SK-N-SH treated with all-trans-retinoic acid at 6 μM for 48 hours (cell line): ENCODE measurements at regions not wholly inside any gene's neighbourhood (a gene's known extent, or its start where the extent isn't known, plus 50 kb on each side); places are given as distances from the start of the nearest gene placed in this dataset.

ENCODE experiments used
- ATAC-seq: fragments of 200-7000 bp; cut with Tn5 transposase; 3 replicates; pipeline ENCODE4 v1.9.1; 2020; ENCODE audit warnings: mild to moderate bottlenecking, moderate library complexity
- ARNTL ChIP-seq: fragments of 450-650 bp; formaldehyde crosslinking; IDR thresholded peaks from 2 replicates; pipeline ENCODE4 v1.5.0; 2020; ENCODE audit warnings: low read depth, mild to moderate bottlenecking, moderate library complexity, borderline replicate concordance
- BACH2 ChIP-seq: fragments of 250-450 bp; sonication (Bioruptor Pico); IDR thresholded peaks from 2 replicates; pipeline ENCODE4 v1.9.0; 2021; ENCODE audit warnings: mild to moderate bottlenecking, borderline replicate concordance
- CSDC2 ChIP-seq: fragments of 250-450 bp; sonication (Bioruptor Pico); IDR thresholded peaks from 2 replicates; pipeline ENCODE4 v1.5.0; 2020; ENCODE audit warnings: mild to moderate bottlenecking, moderate library complexity
- ESRRG ChIP-seq: fragments of 250-450 bp; sonication (Bioruptor Pico); IDR thresholded peaks from 2 replicates; pipeline ENCODE4 v1.6.1; 2021; ENCODE audit warnings: mild to moderate bottlenecking
- GLIS3 ChIP-seq: fragments of 250-450 bp; sonication (Bioruptor Pico); IDR thresholded peaks from 2 replicates; pipeline ENCODE4 v1.5.0; 2020; ENCODE audit warnings: mild to moderate bottlenecking, moderate library complexity
- ISL1 ChIP-seq: fragments of 250-450 bp; sonication (Bioruptor Pico); IDR thresholded peaks from 2 replicates; pipeline ENCODE4 v2.1.2; 2022; ENCODE audit warnings: mild to moderate bottlenecking, moderate library complexity
- OSR1 ChIP-seq: fragments of 250-450 bp; sonication (Bioruptor Pico); IDR thresholded peaks from 2 replicates; pipeline ENCODE4 v1.8.0; 2022; ENCODE audit warnings: moderate library complexity, mild to moderate bottlenecking, inconsistent platforms
- PPARA ChIP-seq: fragments of 250-450 bp; sonication (Bioruptor Pico); IDR thresholded peaks from 2 replicates; pipeline ENCODE4 v1.5.0; 2020; ENCODE audit warnings: mild to moderate bottlenecking, borderline replicate concordance
- RARB ChIP-seq: fragments of 250-450 bp; sonication (Bioruptor Pico); IDR thresholded peaks from 2 replicates; pipeline ENCODE4 v1.8.0; 2021; ENCODE audit warnings: mild to moderate bottlenecking, moderate library complexity
- SNAI2 ChIP-seq: fragments of 250-450 bp; sonication (Bioruptor Pico); IDR thresholded peaks from 2 replicates; pipeline ENCODE4 v1.5.0; 2020; ENCODE audit warnings: mild to moderate bottlenecking, moderate library complexity
- TOX ChIP-seq: fragments of 250-450 bp; sonication (Bioruptor Pico); IDR thresholded peaks from 2 replicates; pipeline ENCODE4 v1.8.0; 2021; ENCODE audit warnings: mild to moderate bottlenecking, moderate library complexity, borderline replicate concordance
- ZC3H10 ChIP-seq: fragments of 250-450 bp; sonication (Bioruptor Pico); IDR thresholded peaks from 2 replicates; pipeline ENCODE4 v1.5.1; 2021; ENCODE audit warnings: mild to moderate bottlenecking, moderate library complexity
- ZFP3 ChIP-seq: fragments of 250-450 bp; sonication (Bioruptor Pico); IDR thresholded peaks from 2 replicates; pipeline ENCODE4 v1.5.0; 2020; ENCODE audit warnings: mild to moderate bottlenecking, moderate library complexity
- ZFP30 ChIP-seq: fragments of 450-650 bp; formaldehyde crosslinking; IDR thresholded peaks from 2 replicates; pipeline ENCODE4 v1.5.0; 2022; ENCODE audit warnings: mild to moderate bottlenecking, moderate library complexity
- ZNF565 ChIP-seq: fragments of 450-650 bp; formaldehyde crosslinking; conservative IDR thresholded peaks from 2 replicates; pipeline ENCODE4 v1.5.0; 2020; ENCODE audit warnings: low read depth, mild to moderate bottlenecking, moderate library complexity
- ZNF8 ChIP-seq: fragments of 450-650 bp; formaldehyde crosslinking; IDR thresholded peaks from 2 replicates; pipeline ENCODE4 v1.5.0; 2020; ENCODE audit warnings: mild to moderate bottlenecking, moderate library complexity
- TF ChIP-seq, protein P1 (sequence below): fragments of 250-450 bp; sonication (Bioruptor Pico); IDR thresholded peaks from 2 replicates; pipeline ENCODE4 v1.5.1; 2020; ENCODE audit warnings: low read depth, mild to moderate bottlenecking, moderate library complexity
- TF ChIP-seq, protein P2 (sequence below): fragments of 250-450 bp; sonication (Bioruptor Pico); IDR thresholded peaks from 2 replicates; pipeline ENCODE4 v1.5.0; 2020; ENCODE audit warnings: mild to moderate bottlenecking, moderate library complexity
- TF ChIP-seq, protein P3 (sequence below): fragments of 250-450 bp; sonication (Bioruptor Pico); IDR thresholded peaks from 2 replicates; pipeline ENCODE4 v1.5.1; 2021; ENCODE audit warnings: mild to moderate bottlenecking, moderate library complexity
- TF ChIP-seq, protein P4 (sequence below): fragments of 250-450 bp; sonication (Bioruptor Pico); IDR thresholded peaks from 2 replicates; pipeline ENCODE4 v1.8.0; 2020; ENCODE audit warnings: mild to moderate bottlenecking, moderate library complexity, borderline replicate concordance
- TF ChIP-seq, protein P5 (sequence below): fragments of 250-450 bp; sonication (Bioruptor Pico); IDR thresholded peaks from 2 replicates; pipeline ENCODE4 v1.8.0; 2021; ENCODE audit warnings: low read depth, mild to moderate bottlenecking, moderate library complexity, borderline replicate concordance

DNA sequence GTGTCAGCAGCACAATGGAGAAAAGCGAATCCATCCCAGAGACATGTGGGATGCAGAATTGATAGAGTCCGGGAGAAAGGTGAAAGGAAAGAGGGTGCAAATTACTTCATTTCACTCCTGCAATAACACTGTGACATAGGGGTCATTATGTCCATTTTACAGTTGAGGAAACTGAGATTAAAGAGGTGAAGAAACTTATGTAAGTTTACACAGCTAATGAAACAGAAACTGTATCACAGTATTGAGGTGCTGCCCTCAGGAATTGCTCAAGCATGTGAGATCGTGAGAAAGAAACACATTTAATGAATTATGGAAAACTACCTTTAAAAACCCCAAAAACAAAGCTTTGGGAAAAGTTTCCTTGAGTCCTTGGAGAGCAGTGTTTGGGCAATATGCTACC is 103.6 kb upstream of the PFN2 start:
- no peak for TF ChIP-seq ZFP3
- TF ChIP-seq OSR1 (CRISPR knock-in tag), result no peak
- no peak for TF ChIP-seq BACH2 (CRISPR knock-in tag)
- TF ChIP-seq TOX (CRISPR knock-in tag), result no peak
- no peak for TF ChIP-seq ZC3H10 (CRISPR knock-in tag)
- TF ChIP-seq, protein P1, sequence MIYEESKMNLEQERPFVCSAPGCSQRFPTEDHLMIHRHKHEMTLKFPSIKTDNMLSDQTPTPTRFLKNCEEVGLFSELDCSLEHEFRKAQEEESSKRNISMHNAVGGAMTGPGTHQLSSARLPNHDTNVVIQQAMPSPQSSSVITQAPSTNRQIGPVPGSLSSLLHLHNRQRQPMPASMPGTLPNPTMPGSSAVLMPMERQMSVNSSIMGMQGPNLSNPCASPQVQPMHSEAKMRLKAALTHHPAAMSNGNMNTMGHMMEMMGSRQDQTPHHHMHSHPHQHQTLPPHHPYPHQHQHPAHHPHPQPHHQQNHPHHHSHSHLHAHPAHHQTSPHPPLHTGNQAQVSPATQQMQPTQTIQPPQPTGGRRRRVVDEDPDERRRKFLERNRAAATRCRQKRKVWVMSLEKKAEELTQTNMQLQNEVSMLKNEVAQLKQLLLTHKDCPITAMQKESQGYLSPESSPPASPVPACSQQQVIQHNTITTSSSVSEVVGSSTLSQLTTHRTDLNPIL (CRISPR knock-in tag), result no peak
- no peak for TF ChIP-seq GLIS3 (CRISPR knock-in tag)
- no peak for TF ChIP-seq SNAI2 (CRISPR knock-in tag)
- no peak for ATAC-seq

DNA sequence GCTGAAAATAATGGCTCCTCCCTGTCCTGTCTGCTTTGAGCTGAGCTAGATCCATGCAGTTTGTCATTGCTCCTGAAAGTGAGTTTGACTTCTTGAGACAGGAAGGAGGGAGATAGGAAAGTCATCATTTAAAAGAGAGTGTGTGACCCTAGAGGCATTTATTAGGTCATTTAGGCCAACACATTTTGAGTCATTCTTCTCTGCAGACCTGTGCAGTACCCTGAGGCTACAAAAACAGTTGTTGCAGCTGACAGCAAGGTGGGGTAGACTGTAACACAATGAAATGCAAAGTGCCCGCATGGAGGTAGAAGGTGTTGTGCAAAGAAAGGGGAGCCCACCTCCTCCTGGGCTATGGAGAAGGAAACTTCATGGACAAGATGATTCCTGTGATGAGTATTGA is 102.8 kb upstream of the PFN2 start:
- no peak for ATAC-seq

DNA sequence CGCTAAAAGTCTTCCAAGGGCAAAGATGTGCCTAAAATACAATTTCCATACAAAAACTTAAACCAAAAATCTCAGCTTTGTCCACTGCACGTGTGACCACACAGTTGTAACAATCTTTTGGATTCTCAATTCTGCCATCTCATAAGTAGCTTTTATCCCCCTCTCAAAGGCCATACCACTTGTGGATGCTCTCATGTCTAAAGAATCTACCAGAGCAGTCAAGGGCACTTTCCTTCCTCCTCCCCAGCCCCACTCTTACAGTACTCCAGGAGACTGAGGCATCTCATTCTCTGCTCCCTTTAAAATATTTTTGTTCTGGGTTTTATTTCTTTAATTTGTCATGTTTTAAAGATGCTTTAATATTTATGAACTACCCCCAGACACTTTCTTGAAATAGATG is 102.3 kb upstream of the PFN2 start:
- peak; percentile 71 for ATAC-seq
- TF ChIP-seq, protein P2, sequence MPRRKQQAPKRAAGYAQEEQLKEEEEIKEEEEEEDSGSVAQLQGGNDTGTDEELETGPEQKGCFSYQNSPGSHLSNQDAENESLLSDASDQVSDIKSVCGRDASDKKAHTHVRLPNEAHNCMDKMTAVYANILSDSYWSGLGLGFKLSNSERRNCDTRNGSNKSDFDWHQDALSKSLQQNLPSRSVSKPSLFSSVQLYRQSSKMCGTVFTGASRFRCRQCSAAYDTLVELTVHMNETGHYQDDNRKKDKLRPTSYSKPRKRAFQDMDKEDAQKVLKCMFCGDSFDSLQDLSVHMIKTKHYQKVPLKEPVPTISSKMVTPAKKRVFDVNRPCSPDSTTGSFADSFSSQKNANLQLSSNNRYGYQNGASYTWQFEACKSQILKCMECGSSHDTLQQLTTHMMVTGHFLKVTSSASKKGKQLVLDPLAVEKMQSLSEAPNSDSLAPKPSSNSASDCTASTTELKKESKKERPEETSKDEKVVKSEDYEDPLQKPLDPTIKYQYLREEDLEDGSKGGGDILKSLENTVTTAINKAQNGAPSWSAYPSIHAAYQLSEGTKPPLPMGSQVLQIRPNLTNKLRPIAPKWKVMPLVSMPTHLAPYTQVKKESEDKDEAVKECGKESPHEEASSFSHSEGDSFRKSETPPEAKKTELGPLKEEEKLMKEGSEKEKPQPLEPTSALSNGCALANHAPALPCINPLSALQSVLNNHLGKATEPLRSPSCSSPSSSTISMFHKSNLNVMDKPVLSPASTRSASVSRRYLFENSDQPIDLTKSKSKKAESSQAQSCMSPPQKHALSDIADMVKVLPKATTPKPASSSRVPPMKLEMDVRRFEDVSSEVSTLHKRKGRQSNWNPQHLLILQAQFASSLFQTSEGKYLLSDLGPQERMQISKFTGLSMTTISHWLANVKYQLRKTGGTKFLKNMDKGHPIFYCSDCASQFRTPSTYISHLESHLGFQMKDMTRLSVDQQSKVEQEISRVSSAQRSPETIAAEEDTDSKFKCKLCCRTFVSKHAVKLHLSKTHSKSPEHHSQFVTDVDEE (CRISPR knock-in tag), result no peak
- TF ChIP-seq PPARA (CRISPR knock-in tag) (no peak), BACH2 (CRISPR knock-in tag) (no peak), ARNTL (no peak), ZC3H10 (CRISPR knock-in tag) (no peak), SNAI2 (CRISPR knock-in tag) (no peak), TOX (CRISPR knock-in tag) (no peak), ESRRG (no peak), CSDC2 (CRISPR knock-in tag) (no peak), GLIS3 (CRISPR knock-in tag) (no peak)
- TF ChIP-seq, protein P3, sequence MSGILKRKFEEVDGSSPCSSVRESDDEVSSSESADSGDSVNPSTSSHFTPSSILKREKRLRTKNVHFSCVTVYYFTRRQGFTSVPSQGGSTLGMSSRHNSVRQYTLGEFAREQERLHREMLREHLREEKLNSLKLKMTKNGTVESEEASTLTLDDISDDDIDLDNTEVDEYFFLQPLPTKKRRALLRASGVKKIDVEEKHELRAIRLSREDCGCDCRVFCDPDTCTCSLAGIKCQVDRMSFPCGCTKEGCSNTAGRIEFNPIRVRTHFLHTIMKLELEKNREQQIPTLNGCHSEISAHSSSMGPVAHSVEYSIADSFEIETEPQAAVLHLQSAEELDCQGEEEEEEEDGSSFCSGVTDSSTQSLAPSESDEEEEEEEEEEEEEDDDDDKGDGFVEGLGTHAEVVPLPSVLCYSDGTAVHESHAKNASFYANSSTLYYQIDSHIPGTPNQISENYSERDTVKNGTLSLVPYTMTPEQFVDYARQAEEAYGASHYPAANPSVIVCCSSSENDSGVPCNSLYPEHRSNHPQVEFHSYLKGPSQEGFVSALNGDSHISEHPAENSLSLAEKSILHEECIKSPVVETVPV (CRISPR knock-in tag), result no peak
- TF ChIP-seq, protein P4, sequence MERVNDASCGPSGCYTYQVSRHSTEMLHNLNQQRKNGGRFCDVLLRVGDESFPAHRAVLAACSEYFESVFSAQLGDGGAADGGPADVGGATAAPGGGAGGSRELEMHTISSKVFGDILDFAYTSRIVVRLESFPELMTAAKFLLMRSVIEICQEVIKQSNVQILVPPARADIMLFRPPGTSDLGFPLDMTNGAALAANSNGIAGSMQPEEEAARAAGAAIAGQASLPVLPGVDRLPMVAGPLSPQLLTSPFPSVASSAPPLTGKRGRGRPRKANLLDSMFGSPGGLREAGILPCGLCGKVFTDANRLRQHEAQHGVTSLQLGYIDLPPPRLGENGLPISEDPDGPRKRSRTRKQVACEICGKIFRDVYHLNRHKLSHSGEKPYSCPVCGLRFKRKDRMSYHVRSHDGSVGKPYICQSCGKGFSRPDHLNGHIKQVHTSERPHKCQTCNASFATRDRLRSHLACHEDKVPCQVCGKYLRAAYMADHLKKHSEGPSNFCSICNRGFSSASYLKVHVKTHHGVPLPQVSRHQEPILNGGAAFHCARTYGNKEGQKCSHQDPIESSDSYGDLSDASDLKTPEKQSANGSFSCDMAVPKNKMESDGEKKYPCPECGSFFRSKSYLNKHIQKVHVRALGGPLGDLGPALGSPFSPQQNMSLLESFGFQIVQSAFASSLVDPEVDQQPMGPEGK (CRISPR knock-in tag), result no peak
- TF ChIP-seq, protein P5, sequence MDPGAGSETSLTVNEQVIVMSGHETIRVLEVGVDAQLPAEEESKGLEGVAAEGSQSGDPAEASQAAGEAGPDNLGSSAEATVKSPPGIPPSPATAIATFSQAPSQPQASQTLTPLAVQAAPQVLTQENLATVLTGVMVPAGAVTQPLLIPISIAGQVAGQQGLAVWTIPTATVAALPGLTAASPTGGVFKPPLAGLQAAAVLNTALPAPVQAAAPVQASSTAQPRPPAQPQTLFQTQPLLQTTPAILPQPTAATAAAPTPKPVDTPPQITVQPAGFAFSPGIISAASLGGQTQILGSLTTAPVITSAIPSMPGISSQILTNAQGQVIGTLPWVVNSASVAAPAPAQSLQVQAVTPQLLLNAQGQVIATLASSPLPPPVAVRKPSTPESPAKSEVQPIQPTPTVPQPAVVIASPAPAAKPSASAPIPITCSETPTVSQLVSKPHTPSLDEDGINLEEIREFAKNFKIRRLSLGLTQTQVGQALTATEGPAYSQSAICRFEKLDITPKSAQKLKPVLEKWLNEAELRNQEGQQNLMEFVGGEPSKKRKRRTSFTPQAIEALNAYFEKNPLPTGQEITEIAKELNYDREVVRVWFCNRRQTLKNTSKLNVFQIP, result no peak

More for the DNA sequence above, 102.8 kb upstream of the PFN2 start:
- TF ChIP-seq, protein P1 (CRISPR knock-in tag), result no peak
- no peak for TF ChIP-seq ZFP30 (CRISPR knock-in tag)
- no peak for TF ChIP-seq ZNF565 (CRISPR knock-in tag)
- TF ChIP-seq SNAI2 (CRISPR knock-in tag), result no peak
- no peak for TF ChIP-seq ZFP3
- TF ChIP-seq RARB, result no peak
- no peak for TF ChIP-seq PPARA (CRISPR knock-in tag)
- TF ChIP-seq BACH2 (CRISPR knock-in tag), result no peak
- no peak for TF ChIP-seq TOX (CRISPR knock-in tag)
- TF ChIP-seq, protein P3 (CRISPR knock-in tag), result no peak
- no peak for TF ChIP-seq ESRRG
- no peak for TF ChIP-seq ARNTL
- no peak for TF ChIP-seq CSDC2 (CRISPR knock-in tag)
- no peak for TF ChIP-seq ZC3H10 (CRISPR knock-in tag)
- TF ChIP-seq ISL1, result no peak
- TF ChIP-seq ZNF8 (CRISPR knock-in tag), result no peak
- TF ChIP-seq, protein P4 (CRISPR knock-in tag), result no peak
- TF ChIP-seq OSR1 (CRISPR knock-in tag), result no peak
- TF ChIP-seq, all 23 proteins: peak for 0
